SKM-1 treated with dmso at 0.1 percent for 144 hours (cell line): ENCODE measurements at regions not wholly inside any gene's neighbourhood (a gene's known extent, or its start where the extent isn't known, plus 50 kb on each side); places are given as distances from the start of the nearest gene placed in this dataset.
A peak's percentile ranks its signal among the peaks of the same experiment; 100 is the strongest.
"Not testable (repeated sequence)": the region's sequence is repeated elsewhere in the genome, so short reads cannot be mapped to it uniquely, and the experiment has no call there.

Experiments
- DNase-seq: peaks from one replicate; lab custom pipeline; 2025; ENCODE audit not compliant: unreplicated experiment; lab: John Stamatoyannopoulos, UW

DNA sequence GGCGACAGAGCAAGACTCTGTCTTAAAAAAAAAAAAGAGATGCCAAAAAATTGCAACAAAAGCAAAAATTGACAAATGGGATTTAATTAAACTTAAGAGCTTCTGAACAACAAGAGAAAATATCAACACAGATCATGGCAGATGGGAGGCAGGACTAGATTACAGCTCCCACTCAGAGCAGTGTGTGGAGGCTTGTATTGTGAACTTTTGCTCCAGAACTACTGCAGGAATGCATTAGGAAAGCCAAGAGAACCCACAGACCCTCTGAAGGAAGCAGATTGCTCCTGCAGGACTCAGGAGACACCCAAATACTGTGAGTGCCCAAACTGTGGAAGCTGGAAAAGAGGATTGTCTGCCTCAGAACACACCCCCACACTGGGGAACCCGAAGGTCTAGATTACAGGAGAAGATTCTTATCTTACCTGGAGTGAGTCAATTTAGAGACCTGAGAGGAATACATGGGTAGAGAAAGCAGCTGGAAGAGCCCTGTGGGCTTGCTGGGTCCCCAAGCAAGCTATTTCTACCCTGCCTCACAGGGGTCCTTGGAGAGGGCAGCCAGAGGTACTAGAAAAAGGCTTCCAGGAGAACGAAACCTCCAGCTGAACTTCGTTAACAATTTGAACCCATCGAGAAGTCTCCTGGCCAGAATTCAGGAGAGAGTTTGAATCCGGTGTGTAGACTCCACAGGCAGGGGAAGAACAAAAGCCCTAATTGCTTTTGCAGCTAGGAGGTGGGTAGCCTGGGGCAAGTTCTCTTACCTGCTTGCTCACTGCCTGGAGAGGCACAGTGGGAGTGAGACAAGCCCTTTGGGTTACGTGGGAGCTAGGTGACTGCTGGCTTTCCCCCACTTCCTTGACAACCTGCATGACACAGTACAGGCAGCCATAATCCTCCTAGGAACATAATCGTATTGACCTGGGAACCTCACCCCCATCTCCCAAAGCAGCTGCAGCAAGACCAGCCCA lies 593.4 kb upstream of the RGMB start:
- DNase-seq: no peak

DNA sequence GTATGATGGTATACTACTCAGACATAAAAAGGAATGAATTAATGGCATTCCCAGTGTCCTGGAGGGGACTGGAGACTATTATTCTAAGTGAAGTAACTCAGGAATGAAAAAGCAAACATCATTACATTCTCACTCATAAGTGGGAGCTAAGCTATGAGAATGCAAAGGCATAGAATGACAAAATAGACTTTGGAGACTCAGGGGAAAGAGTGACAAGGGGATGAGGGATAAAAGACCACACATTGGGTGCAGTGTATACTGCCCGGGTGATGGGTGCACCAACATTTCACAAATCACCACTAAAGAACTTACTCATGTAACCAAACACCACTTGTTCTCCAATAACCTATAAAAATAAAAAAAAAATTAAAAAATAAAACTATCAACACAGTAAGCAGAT lies 587.3 kb upstream of the RGMB start:
- no peak for DNase-seq

DNA sequence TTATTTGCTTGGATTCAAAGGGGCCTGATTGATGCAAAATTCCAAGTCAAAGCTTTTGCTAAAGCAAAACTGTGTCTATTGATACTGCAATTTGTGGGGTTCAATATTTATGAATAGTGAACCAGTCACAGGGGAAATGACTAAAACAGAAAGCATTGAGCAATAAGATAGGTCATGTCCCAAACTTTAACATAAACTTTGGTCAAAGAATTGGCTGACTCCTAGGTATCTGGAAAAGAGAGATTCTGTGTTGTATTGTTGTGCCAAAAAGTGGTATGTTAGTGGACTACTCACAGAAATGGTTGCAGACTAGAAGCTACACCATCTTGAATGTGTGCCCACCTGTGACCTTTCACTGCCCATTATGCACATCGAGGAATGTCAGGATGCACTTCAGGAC lies 585.5 kb upstream of the RGMB start:
- DNase-seq: no peak

DNA sequence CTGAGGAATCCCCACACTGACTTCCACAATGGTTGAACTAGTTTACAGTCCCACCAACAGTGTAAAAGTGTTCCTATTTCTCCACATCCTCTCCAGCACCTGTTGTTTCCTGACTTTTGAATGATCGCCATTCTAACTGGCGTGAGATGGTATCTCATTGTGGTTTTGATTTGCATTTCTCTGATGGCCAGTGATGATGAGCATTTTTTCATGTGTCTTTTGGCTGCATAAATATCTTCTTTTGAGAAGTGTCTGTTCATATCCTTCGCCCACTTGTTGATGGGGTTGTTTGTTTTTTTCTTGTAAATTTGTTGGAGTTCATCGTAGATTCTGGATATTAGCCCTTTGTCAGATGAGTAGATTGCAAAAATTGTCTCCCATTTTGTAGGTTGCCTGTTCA lies 583.1 kb upstream of the RGMB start:
- not testable (repeated sequence) for DNase-seq

DNA sequence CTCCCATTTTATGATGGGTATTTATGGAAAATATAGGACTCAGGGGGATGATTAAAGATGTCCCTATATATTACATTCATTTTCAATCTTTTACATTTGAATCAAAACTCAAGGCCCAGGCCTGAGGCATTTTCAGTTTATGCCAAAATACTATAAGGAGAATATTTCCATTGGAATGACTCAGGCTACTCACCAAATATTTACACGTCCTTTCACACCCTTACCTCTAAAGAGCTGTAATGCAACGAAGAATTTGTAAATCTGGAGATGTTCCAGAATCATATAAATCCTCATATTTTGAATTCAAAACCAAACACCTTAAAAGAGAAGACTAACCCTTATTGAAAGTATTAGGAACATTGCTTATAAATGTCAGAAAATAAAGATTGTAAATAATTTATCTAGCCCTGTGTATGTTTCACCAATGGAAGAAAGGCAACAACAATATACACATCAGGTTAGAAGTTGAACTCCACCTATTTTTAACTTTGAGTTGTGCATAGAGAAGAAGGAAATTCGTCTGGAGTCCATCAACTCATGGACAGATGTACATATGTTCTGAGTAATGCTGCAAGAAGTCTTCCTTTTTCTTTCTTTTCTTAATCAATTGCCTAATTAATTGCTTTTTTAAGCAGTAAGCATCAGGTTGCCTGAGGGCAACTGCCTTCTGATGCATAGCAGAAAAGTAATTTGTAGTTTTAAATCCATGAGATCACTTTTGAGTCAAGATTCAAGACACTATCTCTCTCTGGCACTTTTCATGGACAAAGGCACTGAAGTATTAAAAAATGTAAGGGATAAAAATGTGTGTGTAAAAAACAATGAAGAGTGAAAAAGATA lies 579.3 kb upstream of the RGMB start:
- no peak for DNase-seq

DNA sequence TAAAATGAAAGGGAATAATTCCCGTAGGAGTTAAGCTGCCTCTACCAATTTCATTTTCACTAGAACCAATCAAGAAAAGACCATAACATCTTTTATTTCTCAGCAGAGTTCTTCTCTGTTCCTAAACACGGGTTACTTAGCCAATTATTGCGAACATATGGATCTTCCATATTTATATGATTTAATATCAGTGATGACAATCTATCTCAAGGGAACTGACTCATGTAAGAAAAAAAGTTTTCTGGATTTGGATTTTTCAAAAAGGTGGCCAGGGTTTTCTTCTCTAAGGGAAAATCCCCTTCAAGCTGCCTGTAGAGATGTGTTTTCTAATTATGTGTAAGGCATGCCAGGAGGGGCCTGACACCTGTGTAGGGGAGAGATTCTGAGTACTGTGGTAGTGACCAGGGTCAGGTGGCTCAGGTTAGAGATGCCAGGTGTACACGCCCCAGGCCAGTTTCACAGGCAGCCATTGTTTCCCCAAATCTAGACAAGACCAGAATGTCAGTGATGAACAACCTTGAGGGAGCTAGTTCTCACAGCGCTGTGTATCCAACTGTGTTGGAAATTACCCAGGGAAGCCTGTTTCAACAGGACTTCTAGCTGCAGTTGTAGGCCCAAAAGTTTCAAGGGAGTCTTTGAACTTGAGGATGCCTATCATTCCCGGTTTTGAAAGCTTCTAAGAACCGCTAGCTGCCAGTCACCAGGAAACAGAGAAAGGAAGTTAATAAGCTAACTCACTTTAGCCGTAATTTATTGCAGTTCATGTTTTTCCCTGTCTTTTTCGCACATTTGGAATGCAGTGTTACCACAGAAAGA lies 572.5 kb upstream of the RGMB start:
- DNase-seq: no peak

DNA sequence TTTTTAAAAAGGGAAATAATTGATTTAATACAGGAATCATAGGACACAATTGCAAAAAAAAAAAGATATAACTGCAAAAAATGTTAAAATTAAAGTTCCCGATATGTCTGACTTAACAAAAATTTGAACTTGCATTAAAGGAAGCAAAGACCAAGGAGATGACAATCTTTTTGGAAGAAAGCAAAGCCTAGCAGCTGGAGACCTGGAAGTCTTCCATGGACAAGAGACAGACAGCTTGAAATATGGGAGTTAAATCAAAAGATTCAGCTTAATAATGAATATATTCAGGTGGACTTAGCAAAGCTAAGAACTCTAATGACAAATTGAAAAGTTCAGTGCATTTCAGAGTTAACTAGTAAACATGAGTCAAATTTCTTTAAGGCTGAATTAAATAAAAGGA lies 568.7 kb upstream of the RGMB start:
- DNase-seq: no peak

DNA sequence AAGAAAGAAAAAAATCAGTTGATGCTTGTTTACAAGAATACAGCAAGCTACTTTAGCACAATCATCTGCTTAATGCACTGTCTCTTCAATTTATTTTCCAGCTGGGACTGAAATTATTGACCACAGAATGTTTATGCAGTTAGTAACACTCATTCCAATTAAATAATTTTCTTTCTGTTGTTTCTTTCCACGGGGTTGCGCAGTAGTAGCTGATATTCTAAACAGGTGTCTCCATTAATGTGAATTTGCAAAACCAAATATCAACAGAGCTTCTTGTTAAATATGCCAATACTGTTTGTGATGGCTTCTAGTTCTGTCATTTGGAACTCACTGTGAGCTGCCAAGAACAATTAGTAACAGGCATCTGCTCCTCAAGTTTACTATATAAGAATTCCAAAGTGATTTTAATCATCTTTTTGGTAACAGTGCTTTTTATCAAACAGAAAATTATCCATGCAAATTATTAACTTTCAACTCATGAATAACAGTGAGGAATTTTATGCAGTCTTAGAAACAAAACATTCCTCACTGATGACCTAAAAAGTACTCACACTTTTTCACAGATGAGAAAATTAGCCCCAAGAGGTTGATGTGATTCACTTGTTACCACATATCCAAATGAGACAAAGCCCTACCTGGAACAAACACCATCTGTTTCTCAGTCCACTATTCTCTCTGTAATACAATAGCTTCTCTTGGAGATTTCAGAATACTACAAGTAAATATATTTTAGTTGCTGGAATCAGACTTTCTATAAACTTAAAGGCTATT lies 567.6 kb upstream of the RGMB start:
- DNase-seq: no peak

DNA sequence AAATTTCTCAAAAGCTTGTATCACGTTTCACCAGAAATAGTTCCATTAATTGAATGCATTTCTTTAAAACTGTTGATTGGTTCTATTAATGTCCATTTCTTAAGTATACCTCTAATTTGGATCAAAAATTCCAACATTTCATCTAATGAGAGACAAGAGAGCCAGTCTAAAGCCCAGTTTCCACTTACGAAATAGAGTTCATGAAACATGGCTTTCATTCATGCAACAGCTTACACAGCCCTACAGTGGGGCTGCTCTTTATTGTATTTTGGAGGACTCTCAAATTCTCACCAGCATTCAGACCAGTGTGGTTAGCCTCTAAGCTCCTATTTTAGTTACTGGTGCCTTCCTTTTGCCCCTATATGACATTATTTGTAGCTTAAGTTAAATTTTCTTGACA lies 566.9 kb upstream of the RGMB start:
- no peak for DNase-seq

DNA sequence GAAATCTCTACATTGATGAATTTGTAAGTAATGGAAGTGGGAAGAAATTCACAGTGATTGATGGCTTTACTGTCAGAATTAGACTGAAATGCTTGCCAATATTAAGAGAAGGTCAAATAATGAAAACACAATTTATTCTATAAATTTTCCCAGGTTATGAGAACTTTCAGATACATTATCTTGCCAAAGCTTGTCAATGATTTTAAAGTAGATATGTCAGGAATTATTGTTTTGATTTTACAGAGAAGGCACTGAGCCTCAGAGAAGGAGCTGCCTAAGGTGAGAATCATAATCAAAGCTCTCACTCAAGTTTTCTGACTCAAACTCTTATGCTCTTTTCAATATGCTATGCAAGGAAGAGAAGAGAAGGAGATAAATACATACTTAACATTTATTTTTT lies 564.0 kb upstream of the RGMB start:
- DNase-seq: no peak

DNA sequence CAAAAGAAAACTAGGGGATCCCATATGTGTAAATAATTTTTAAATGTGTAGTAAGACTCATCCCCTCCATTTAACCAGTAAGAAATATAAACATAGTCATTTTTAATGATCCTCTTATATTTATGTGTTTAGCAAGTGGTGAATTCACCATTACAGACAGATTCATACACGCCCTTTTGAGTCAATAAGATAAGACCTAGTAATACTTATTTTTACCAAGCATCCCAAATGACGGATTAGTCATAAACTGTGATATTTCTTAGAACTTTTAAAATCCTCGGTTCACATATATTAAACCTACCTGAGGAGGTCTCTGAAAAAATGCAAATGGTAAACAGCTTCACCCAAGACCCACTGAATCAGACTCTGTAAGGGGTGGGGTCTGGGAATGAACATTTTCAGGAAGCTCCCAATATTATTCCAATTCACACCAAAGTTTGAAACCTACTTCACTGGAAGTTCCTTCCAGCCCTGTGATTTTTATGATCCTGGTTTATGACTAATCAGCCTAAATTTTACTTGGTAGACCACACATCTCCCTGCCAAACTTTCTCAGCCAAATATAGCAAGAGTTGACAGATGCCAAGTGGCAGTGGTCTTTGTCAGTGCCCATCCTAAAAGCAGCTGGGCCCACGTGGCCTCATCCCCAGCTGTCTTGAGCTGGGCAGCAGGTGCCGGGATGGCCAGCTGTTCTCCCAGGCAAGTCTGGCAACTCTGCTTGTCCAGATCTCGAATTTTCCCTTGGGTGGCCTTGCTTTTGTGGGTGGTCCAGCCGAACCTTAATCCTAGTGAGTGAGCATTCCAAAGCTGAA lies 559.0 kb upstream of the RGMB start:
- no peak for DNase-seq

DNA sequence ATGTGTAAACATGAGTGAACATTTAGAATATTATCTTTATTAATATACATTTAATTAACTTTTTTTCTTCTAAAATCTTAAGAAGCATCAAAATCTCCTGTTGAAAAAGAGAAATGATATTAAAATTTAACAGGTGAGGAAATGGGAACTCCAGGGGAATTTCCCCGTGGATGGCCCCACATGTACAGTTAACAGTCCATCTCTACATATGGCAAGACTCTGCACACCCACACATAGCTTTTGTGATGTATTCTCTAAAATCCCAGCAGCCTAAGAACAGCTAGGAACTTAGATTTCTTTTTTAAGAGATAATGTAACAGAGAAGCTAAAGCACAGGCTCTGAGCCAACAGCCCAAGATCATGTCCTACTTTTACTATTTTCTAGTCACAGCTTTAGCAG lies 556.3 kb upstream of the RGMB start:
- DNase-seq: no peak

DNA sequence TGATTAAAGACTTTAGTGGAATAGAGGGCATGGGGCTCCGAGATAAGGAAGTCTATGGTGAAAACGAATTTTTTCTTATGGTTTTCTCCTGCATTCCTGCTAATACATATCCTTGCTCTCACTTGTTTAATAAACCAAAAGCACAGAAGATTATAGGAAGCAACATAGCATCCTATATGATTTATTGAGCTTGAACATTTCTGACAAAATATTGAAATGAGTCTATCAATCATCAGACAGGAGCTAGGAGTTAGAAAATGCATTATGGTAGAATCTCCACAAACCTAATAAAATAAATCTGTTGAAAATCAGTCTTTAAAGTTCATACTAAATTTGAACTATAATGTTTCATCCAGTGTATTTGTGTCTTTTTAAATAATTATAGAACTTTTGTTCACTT lies 554.6 kb upstream of the RGMB start:
- no peak for DNase-seq

DNA sequence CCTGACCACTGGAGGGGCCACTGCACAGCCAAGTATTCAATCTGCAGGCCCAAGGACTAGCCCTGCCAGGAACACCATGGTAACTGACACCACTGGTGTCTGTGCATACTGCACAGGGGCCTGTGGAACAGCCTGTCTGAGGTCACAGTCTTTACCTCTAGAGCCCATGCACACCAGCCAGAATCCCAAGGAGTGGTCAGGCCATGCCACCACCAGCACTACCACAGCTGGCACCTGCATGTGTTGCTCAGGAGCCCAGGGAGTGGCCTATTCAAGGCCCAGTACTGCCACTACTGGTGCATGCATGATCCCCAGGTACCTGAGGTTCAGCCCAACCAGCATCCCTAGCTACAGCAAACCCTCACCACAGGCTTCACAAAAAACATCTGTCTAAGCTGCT lies 546.0 kb upstream of the RGMB start:
- no peak for DNase-seq

DNA sequence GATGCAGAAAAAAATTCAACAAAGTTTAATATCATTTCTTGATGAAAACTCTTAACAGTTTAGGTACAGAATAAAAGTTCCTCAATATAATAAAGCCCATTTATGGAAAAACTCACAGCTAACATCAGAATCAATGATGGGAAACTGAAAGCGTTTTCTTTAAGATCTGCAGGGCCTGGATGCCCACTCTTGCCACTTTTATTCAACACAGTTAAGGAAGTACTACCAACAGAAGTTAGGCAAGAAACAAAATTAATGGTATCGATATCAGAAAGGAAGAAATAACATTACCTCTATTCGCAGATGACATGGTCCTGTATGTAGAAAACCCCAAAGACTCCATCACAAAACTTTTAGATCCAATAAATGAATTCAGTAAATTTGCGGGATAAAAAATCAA lies 542.4 kb upstream of the RGMB start:
- peak; percentile 41 for DNase-seq

DNA sequence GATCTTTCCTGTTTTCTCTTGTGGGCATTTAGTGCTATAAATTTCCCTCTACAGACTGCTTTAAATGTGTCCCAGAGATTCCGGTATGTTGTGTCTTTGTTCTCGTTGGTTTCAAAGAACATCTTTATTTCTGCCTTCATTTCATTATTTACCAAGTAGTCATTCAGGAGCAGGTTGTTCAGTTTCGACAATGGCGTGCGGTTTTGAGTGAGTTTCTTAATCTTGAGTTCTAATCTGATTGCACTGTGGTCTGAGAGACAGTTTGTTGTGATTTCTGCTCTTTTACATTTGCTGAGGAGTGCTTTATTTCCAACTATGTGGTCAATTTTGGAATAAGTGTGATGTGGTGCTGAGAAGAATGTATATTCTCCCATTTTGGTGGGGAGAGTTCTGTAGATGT lies 535.7 kb upstream of the RGMB start:
- not testable (repeated sequence) for DNase-seq

DNA sequence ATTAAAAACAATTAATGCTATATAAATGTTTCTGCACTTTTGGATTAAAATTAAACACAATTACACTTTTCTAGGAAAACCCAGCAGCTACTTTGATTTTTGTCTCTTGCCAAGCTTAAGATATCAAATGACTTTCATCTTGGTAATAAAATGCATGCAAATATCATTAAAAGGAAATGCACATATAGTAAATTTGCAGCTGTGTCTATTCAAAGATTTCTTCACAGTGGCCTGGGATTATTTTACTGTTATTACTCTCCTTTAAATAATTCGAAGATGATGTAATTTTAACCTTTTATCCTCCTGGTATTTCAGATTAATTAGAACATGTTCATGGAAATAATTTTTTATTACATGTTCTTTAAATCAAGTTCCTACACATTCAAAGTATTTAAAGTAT lies 529.5 kb upstream of the RGMB start:
- DNase-seq: no peak

DNA sequence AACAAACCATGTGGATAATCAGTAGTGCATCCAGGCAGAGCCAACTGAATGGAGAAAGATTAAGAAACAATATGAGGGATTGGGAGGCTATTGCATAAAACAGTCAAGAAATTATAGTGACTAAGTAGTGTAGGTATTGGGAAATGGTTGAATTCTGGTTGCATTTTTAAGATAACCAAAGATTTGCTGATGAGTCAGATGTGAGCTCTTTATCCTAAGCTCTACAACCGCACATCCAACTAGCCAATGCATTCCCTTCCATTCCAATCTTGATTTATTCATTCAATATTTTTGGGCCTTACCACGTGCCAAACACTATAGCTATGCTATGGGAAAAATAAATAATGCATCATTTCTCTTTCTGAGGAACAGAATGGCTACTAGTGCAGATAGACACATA lies 524.5 kb upstream of the RGMB start:
- no peak for DNase-seq

DNA sequence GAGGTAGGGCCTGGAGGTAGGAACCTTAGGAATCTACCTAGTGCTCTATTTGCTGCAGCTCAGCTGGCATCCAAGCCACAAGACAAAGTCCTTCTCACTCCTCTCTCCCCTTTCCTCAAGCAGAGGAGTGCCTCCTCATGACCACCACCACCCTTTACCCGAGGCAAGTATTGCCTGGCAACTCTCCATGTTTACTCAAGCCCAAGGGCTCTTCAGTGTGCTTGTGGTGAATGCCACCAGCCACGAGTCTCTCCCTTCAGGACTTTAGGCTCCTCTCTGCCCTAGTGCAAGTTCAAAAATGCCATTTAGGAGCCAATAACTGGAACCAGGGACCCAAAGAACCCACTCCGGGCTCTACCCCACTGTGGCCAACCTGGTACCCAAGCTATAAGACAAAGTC lies 514.5 kb upstream of the RGMB start:
- DNase-seq: no peak

DNA sequence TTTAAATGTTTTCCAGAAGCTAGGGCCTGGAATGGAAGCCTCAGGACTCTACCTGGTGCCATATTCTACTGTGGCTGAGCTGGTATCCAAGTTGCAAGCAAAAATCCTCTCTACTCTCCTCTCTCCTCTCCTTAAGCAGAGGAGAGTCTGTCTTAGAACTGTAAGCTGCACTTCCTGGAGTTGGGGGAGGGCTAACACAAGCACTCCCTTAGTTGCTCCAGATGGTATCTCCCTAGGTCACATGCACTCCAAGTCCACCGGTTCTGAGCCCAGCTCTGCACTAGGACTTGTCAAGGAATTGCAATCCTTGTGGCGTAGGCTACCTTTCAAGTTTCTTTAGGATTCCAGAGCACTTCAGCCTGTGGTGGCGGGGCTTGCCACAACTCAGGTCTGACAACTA lies 513.9 kb upstream of the RGMB start:
- no peak for DNase-seq
